A549 (cell line): ENCODE measurements at regions not wholly inside any gene's neighbourhood (a gene's known extent, or its start where the extent isn't known, plus 50 kb on each side); places are given as distances from the start of the nearest gene placed in this dataset.

Experiments used
- ATAC-seq, 2 experiments: fragments of 200-7000 bp in 1 of 2; fragments of >200 bp in 1 of 2; cut with Nextera tagmentation in 1 of 2; cut with Tn5 transposase in 1 of 2; 3 replicates each; pipeline versions ENCODE4 v1.8.0 to v1.9.1; 2018 to 2020; ENCODE audit warnings: mild to moderate bottlenecking in 1 of 2, moderate library complexity in 1 of 2
- CTCF ChIA-PET: fragments of 300-600 bp; sonication (Branson Sonifier 250); formaldehyde crosslinking; extraction: SDS; loops from one replicate; lab custom pipeline; 2021; ENCODE audit warnings: antibody characterized with exemption, inconsistent platforms; lab: Yijun Ruan, JAX
- POLR2A ChIA-PET: fragments of 350-600 bp; formaldehyde crosslinking; extraction: SDS; loops from one replicate; lab custom pipeline; 2021; ENCODE audit warnings: antibody characterized with exemption, inconsistent platforms; lab: Yijun Ruan, JAX
- DNase-seq, 2 experiments: peaks; one replicate each; pipeline versions ENCODE4 v3.0.0 to v3.0.0-alpha.2; 2011 to 2016; ENCODE audit warnings: low read depth in 1 of 2, low spot score in 1 of 2
- FAIRE-seq: peaks from 2 replicates; lab custom pipeline; 2011; peaks lifted over from hg19 to GRCh38; lab: Jason Lieb, UNC
- H3K27ac ChIP-seq, 2 experiments: fragments of >200 bp; sonication (Bioruptor Twin); formaldehyde crosslinking; 3 replicates each; pipeline ENCODE4 v1.5.1; 2016 to 2017
- H3K4me1 ChIP-seq: fragments of >200 bp; sonication (Bioruptor Twin); formaldehyde crosslinking; 3 replicates; pipeline ENCODE4 v1.6.1; 2016
- H3K4me2 ChIP-seq: fragments of >200 bp; sonication (Bioruptor Twin); formaldehyde crosslinking; 3 replicates; pipeline ENCODE4 v1.6.1; 2016
- H3K4me3 ChIP-seq: fragments of >200 bp; sonication (Bioruptor Twin); formaldehyde crosslinking; 3 replicates; pipeline ENCODE4 v1.5.1; 2016
- H3K9me3 ChIP-seq: fragments of >200 bp; sonication (Bioruptor Twin); formaldehyde crosslinking; 3 replicates; pipeline ENCODE4 v1.6.1; 2016
- CBX8 ChIP-seq: fragments of 200-600 bp; sonication (generic); IDR thresholded peaks from 2 replicates; pipeline ENCODE4 v1.6.1; 2016
- ESRRA ChIP-seq: fragments of 150-350 bp; IDR thresholded peaks from 2 replicates; pipeline ENCODE4 v1.6.1; 2014; ENCODE audit warnings: mild to moderate bottlenecking, low read length, borderline replicate concordance
- FOSL2 ChIP-seq, 2 experiments: fragments of 450-650 bp in 1 of 2; fragments of >200 bp in 1 of 2; sonication (Bioruptor Twin) in 1 of 2; formaldehyde crosslinking; IDR thresholded peaks; 2 replicates each; pipeline versions ENCODE4 v1.5.0 to v1.6.1; 2016 to 2020; ENCODE audit warnings: mild to moderate bottlenecking in 1 of 2, moderate library complexity in 1 of 2
- FOXS1 ChIP-seq: fragments of 250-450 bp; sonication (Bioruptor Pico); IDR thresholded peaks from 2 replicates; pipeline ENCODE4 v1.5.0; 2020; ENCODE audit warnings: mild to moderate bottlenecking, moderate library complexity
- GATA3 ChIP-seq: IDR thresholded peaks from 2 replicates; pipeline ENCODE4 v1.6.1; 2012; ENCODE audit warnings: borderline replicate concordance
- HEYL ChIP-seq: fragments of 250-450 bp; sonication (Bioruptor Pico); IDR thresholded peaks from 2 replicates; pipeline ENCODE4 v1.8.0; 2021; ENCODE audit warnings: mild to moderate bottlenecking, moderate library complexity
- HOXA7 ChIP-seq: fragments of 250-450 bp; sonication (Bioruptor Pico); IDR thresholded peaks from 2 replicates; pipeline ENCODE4 v1.5.0; 2020; ENCODE audit warnings: mild to moderate bottlenecking, moderate library complexity
- HOXB13 ChIP-seq: fragments of 250-450 bp; sonication (Bioruptor Pico); IDR thresholded peaks from 2 replicates; pipeline ENCODE4 v1.5.0; 2020; ENCODE audit warnings: low read depth, mild to moderate bottlenecking, moderate library complexity
- HOXB5 ChIP-seq: fragments of 250-450 bp; sonication (Bioruptor Pico); IDR thresholded peaks from 2 replicates; pipeline ENCODE4 v1.5.0; 2020; ENCODE audit warnings: mild to moderate bottlenecking, moderate library complexity
- MYC ChIP-seq: IDR thresholded peaks from 2 replicates; pipeline ENCODE4 v1.6.1; 2012; ENCODE audit warnings: mild to moderate bottlenecking, inconsistent platforms, low read length, improper control_type of control experiment, borderline replicate concordance
- RARB ChIP-seq: fragments of 250-450 bp; sonication (Bioruptor Pico); IDR thresholded peaks from 2 replicates; pipeline ENCODE4 v1.8.0; 2021; ENCODE audit warnings: mild to moderate bottlenecking, moderate library complexity
- RCOR1 ChIP-seq: fragments of 150-350 bp; IDR thresholded peaks from 2 replicates; pipeline ENCODE4 v1.6.1; 2014; ENCODE audit warnings: antibody characterized with exemption, low read length, low read depth
- REST ChIP-seq: fragments of 200-600 bp; sonication (generic); IDR thresholded peaks from 2 replicates; pipeline ENCODE4 v1.6.1; 2016; ENCODE audit warnings: antibody characterized with exemption, mild to moderate bottlenecking, moderate library complexity
- SREBF2 ChIP-seq: fragments of 450-650 bp; IDR thresholded peaks from 2 replicates; pipeline ENCODE4 v1.6.1; 2014; ENCODE audit warnings: mild to moderate bottlenecking, moderate library complexity
- TP53 ChIP-seq: fragments of 250-450 bp; sonication (Bioruptor Pico); IDR thresholded peaks from 2 replicates; pipeline ENCODE4 v1.5.0; 2021; ENCODE audit warnings: mild to moderate bottlenecking, moderate library complexity
- ZFP36 ChIP-seq: fragments of 450-650 bp; IDR thresholded peaks from 2 replicates; pipeline ENCODE4 v1.6.1; 2014; ENCODE audit warnings: borderline replicate concordance; ENCODE audit not compliant: partially characterized antibody
- ZSCAN20 ChIP-seq: fragments of 250-450 bp; sonication (Bioruptor Pico); IDR thresholded peaks from 2 replicates; pipeline ENCODE4 v1.8.0; 2022; ENCODE audit warnings: mild to moderate bottlenecking, moderate library complexity
- WGBS: methylation state at CpG from one replicate; pipeline ENCODE4 v1.1.6; 2017; ENCODE audit errors: missing lambda C conversion rate; 5-methylcytosine and 5-hydroxymethylcytosine counted together
- TF ChIP-seq, protein P1 (sequence below): fragments of 250-450 bp; sonication (Bioruptor Pico); IDR thresholded peaks from 2 replicates; pipeline ENCODE4 v1.5.0; 2020; ENCODE audit warnings: low read depth, mild to moderate bottlenecking, moderate library complexity
- TF ChIP-seq, protein P2 (sequence below): fragments of >200 bp; sonication (Bioruptor Twin); formaldehyde crosslinking; IDR thresholded peaks from 3 replicates; pipeline ENCODE4 v1.5.1; 2016

DNA sequence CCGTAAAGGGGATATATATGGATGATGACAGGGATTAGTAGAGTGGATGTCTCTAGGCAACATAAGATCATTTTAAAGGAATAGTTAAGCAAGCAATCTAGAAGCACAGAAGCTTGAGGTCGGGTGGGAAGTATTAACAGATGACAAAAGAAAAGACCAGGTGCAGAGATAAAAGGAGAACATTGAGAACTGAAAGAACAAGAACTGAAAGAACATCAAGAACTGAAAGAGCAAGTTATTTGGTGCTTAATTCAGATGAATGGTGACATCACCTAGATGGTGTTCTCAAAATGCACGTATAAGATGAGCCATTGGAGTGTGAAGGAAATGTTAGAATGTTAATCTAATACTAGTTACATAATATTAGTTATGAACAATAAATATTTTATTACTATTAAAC lies 224.0 kb upstream of the PDE3A start (continued):
- TF ChIP-seq, protein P1, sequence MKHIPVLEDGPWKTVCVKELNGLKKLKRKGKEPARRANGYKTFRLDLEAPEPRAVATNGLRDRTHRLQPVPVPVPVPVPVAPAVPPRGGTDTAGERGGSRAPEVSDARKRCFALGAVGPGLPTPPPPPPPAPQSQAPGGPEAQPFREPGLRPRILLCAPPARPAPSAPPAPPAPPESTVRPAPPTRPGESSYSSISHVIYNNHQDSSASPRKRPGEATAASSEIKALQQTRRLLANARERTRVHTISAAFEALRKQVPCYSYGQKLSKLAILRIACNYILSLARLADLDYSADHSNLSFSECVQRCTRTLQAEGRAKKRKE: no peak
- TF ChIP-seq CBX8: no peak
- TF ChIP-seq ZFP36: no peak

GRCh38 chr12:20148241-20148640 lies 220.1 kb upstream of the PDE3A start:
- TF ChIP-seq, protein P1: no peak
- TF ChIP-seq RCOR1 (no peak), GATA3 (no peak), FOSL2 (IDR thresholded peaks at IDR 0.05) (no peak), FOSL2 (CRISPR knock-in tag; IDR thresholded peaks at IDR 0.05) (no peak), HEYL (CRISPR knock-in tag) (no peak), SREBF2 (no peak), RARB (no peak), ZFP36 (no peak)
- TF ChIP-seq, protein P2, sequence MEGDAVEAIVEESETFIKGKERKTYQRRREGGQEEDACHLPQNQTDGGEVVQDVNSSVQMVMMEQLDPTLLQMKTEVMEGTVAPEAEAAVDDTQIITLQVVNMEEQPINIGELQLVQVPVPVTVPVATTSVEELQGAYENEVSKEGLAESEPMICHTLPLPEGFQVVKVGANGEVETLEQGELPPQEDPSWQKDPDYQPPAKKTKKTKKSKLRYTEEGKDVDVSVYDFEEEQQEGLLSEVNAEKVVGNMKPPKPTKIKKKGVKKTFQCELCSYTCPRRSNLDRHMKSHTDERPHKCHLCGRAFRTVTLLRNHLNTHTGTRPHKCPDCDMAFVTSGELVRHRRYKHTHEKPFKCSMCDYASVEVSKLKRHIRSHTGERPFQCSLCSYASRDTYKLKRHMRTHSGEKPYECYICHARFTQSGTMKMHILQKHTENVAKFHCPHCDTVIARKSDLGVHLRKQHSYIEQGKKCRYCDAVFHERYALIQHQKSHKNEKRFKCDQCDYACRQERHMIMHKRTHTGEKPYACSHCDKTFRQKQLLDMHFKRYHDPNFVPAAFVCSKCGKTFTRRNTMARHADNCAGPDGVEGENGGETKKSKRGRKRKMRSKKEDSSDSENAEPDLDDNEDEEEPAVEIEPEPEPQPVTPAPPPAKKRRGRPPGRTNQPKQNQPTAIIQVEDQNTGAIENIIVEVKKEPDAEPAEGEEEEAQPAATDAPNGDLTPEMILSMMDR: no peak
- POLR2A ChIA-PET: no interaction called here
- no peak for DNase-seq
- Histone ChIP-seq H3K9me3 (no peaks in the 10 kb centered on the region), H3K4me1 (no peaks in the 10 kb centered on the region), H3K4me2 (no peak overlapping the region), H3K4me3 (no peak overlapping the region), H3K27ac (no peak overlapping the region)
- FAIRE-seq: no peak
- WGBS: 36% methylated on average over 1 of the region's 1 CpG
- CTCF ChIA-PET: no interaction called here
- no peak for ATAC-seq

DNA sequence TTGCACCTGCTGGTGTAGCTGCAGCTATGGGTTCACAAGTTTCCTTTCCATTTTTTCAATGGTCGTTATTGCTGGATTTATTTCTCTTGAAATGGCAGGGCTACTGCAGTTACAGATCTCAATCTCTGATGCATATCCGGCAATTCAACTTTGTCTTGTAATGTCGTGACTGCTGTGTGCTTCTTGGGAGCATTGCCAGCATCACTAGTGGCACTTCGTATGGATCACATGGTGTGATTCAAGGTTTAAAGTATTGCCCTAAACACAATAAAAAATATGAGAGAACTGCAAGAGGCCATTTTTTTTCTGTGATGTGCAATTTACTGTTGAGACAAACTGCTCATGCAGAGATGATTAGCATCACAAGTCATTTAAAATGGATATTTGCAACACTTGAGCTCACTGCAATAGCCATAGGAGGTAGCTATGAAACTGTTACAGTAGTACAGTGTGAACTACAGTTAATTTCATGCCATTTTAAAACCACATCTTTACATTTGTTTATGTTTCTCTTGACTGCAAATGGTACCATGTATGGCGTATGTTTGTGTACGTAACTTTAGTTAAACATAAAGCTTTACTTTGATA lies 217.4 kb upstream of the PDE3A start:
- Histone ChIP-seq H3K4me2 (no peak overlapping the region), H3K27ac (no peak overlapping the region), H3K9me3 (no peaks in the 10 kb centered on the region), H3K4me1 (no peaks in the 10 kb centered on the region)
- 72% methylated on average over 6 of the region's 6 CpGs for WGBS
- POLR2A ChIA-PET: no interaction called here
- no peak for DNase-seq
- no peak for FAIRE-seq
- no peak for TF ChIP-seq ESRRA
- no peak for TF ChIP-seq HOXA7 (CRISPR knock-in tag)
- TF ChIP-seq FOXS1: no peak
- TF ChIP-seq ZFP36: no peak
- no peak for TF ChIP-seq ZSCAN20 (CRISPR knock-in tag)
- no peak for TF ChIP-seq GATA3
- TF ChIP-seq, all 56 proteins: peak for 0
- no peak for ATAC-seq
- CTCF ChIA-PET: no interaction called here
- no peak overlapping the region for H3K4me3 ChIP-seq

- Histone ChIP-seq H3K4me1 (no peaks in the 10 kb centered on the region), H3K4me2 (no peak overlapping the region), H3K4me3 (no peak overlapping the region), H3K9me3 (no peaks in the 10 kb centered on the region), H3K27ac (no peak overlapping the region)
- POLR2A ChIA-PET: no interaction called here
- no peak for DNase-seq
- CTCF ChIA-PET: no interaction called here
- no peak for TF ChIP-seq HOXB5 (CRISPR knock-in tag)
- TF ChIP-seq HOXB13 (CRISPR knock-in tag): no peak
- no peak for TF ChIP-seq TP53 (CRISPR knock-in tag)
- TF ChIP-seq MYC: no peak
- no peak for TF ChIP-seq REST
- no peak for TF ChIP-seq RARB
- 61% methylated on average over 1 of the region's 1 CpG for WGBS
- no peak for ATAC-seq
- FAIRE-seq: no peak
Observed at GRCh38 chr12:20154052-20154451, 214.3 kb upstream of the PDE3A start.
